Heart left ventricle (tissue), 16 donors: ENCODE measurements at regions not wholly inside any gene's neighbourhood (a gene's known extent, or its start where the extent isn't known, plus 50 kb on each side); places are given as distances from the start of the nearest gene placed in this dataset.

Source experiments
- ATAC-seq, 4 donors: fragments of 200-7000 bp; cut with Tn5 transposase; one replicate each; pipeline ENCODE4 v1.9.1; 2020 to 2022; ENCODE audit warnings: moderate library complexity in 4 of 4, mild to moderate bottlenecking in 3 of 4, moderate number of reproducible peaks in 1 of 4
- DNase-seq, 5 donors: peaks; one replicate each; pipeline ENCODE4 v3.0.0-alpha.2; 2020
- H3K27ac ChIP-seq, 12 donors: fragments of 200-600 bp; sonication (generic) in 4 of 12; one replicate each; pipeline versions ENCODE4 v1.5.0 to v1.8.0; 2016 to 2022; ENCODE audit warnings: mild to moderate bottlenecking in 2 of 12
- H3K27me3 ChIP-seq, 9 donors: fragments of 200-600 bp; sonication (generic) in 2 of 9; one replicate each; pipeline versions ENCODE4 v1.5.1 to v1.8.0; 2016 to 2022; ENCODE audit warnings: mild to moderate bottlenecking in 3 of 9
- H3K36me3 ChIP-seq, 9 donors: fragments of 200-600 bp; sonication (generic) in 2 of 9; one replicate each; pipeline versions ENCODE4 v1.5.0 to v1.8.0; 2018 to 2022; ENCODE audit warnings: mild to moderate bottlenecking in 2 of 9
- H3K4me1 ChIP-seq, 12 donors: fragments of 200-600 bp; sonication (generic) in 4 of 12; one replicate each; pipeline versions ENCODE4 v1.5.0 to v1.8.0; 2016 to 2022; ENCODE audit warnings: mild to moderate bottlenecking in 3 of 12
- H3K4me3 ChIP-seq, 12 donors: fragments of 200-600 bp; sonication (generic) in 4 of 12; one replicate each; pipeline versions ENCODE4 v1.5.0 to v1.8.0; 2017 to 2022; ENCODE audit warnings: mild to moderate bottlenecking in 9 of 12, moderate library complexity in 4 of 12
- H3K9me3 ChIP-seq, 12 donors: fragments of 200-600 bp; sonication (generic) in 4 of 12; one replicate each; pipeline versions ENCODE4 v1.5.0 to v1.8.0; 2016 to 2022; ENCODE audit warnings: mild to moderate bottlenecking in 1 of 12
- CTCF ChIP-seq, 12 donors: fragments of 200-600 bp; sonication (generic) in 4 of 12; IDR thresholded peaks; one replicate each; pipeline versions ENCODE4 v1.5.0 to v1.8.0; 2018 to 2022; ENCODE audit warnings: antibody characterized with exemption in 12 of 12, mild to moderate bottlenecking in 5 of 12
- POLR2A ChIP-seq, 2 donors: fragments of 450-650 bp; IDR thresholded peaks; one replicate each; pipeline ENCODE4 v1.6.1; 2017; ENCODE audit warnings: antibody characterized with exemption in 2 of 2, mild to moderate bottlenecking in 2 of 2, moderate library complexity in 2 of 2
- WGBS, 4 donors: extraction: QIAGEN DNeasy Blood & Tissue Kit in 2 of 4; methylation state at CpG; one replicate each; pipeline versions ENCODE4 v1.1.5 to v1.1.7; 2013 to 2018; 5-methylcytosine and 5-hydroxymethylcytosine counted together
- intact Hi-C, 10 donors: fragments of 100-400 bp; cut with DNase I; formaldehyde crosslinking; loops; one replicate each; pipeline versions ENCODE4 v1.11.1 to v1.14.2; 2022
- donor health status: ischemic (EF 13 %, LVEDD 7.1; RV severe dilation, severe dysfunction).
- donor health status: healthy with polysubstance abuse.
- donor health status: DM: no; HTN: yes; CAD: no.
- donor health status: DM: no; HTN: no; CAD: no.
- donor health status: ischemic (EF 25% LVEDD 6.9; RV normal size, moderate dysfunction).
- donor health status: ischemic (EF 25% LVEDD 5.7; RV mildly dilated, moderate dysfunction).
- donor health status: healthy.
- donor health status: DM: yes; HTN: yes; CAD: no.
- donor health status: ischemic (EF 35%, LVEDD 5.7; RV mildly dilated, moderate dysfunction).
- donor health status: nonischemic (EF 11% LVEDD 7.7; RV severe dilation, severe dysfunction).
- donor health status: DM: yes; HTN: yes; CAD: no.
- donor health status: PGD.
- donor health status: ischemic (EF 29% LVEDD 5.4; RV normal size, mild dysfunction).
- donor health status: nonischemic (EF 23%, LVEDD 6.1; RV moderate dilation, normal function).

- Histone ChIP-seq H3K27me3 (no peaks in the 10 kb centered on the region), H3K9me3 (no peaks in the 10 kb centered on the region), H3K4me3 (no peak overlapping the region), H3K4me1 (no peaks in the 10 kb centered on the region), H3K27ac (no peak overlapping the region), H3K36me3 (no peaks in the 10 kb centered on the region)
- TF ChIP-seq CTCF (IDR thresholded peaks at IDR 0.05): no peak
- TF ChIP-seq POLR2A (IDR thresholded peaks at IDR 0.05): no peak
- WGBS, 4 donors: 67 to 73% (median 70%) methylated on average over 1 of the region's 1 CpG
- intact Hi-C loops: no loop called here
- DNase-seq: no peak
- ATAC-seq: no peak
Measured at GRCh38 chr17:71625330-71625729, 495.5 kb upstream of the SOX9 start.

GRCh38 chr17:71628306-71628705 lies 492.5 kb upstream of the SOX9 start:
- no peak overlapping the region for H3K4me3 ChIP-seq
- intact Hi-C loops: no loop called here
- DNase-seq: no peak
- 16 to 25% (median 19%) methylated on average over 1 of the region's 1 CpG for WGBS, 4 donors
- no peaks in the 10 kb centered on the region for H3K36me3 ChIP-seq
- ATAC-seq: no peak
- H3K27ac ChIP-seq: no peak overlapping the region
- no peak for TF ChIP-seq POLR2A (IDR thresholded peaks at IDR 0.05)
- TF ChIP-seq CTCF (IDR thresholded peaks at IDR 0.05): no peak
- H3K9me3 ChIP-seq: no peaks in the 10 kb centered on the region
- H3K27me3 ChIP-seq: no peaks in the 10 kb centered on the region
- no peaks in the 10 kb centered on the region for H3K4me1 ChIP-seq

GRCh38 chr17:71631483-71631882 lies 489.3 kb upstream of the SOX9 start:
- no peaks in the 10 kb centered on the region for H3K36me3 ChIP-seq
- H3K27me3 ChIP-seq: no peaks in the 10 kb centered on the region
- DNase-seq (no peak), ATAC-seq (no peak)
- 37 to 68% (median 53%) methylated on average over 1 of the region's 1 CpG for WGBS, 4 donors
- H3K9me3 ChIP-seq: no peaks in the 10 kb centered on the region
- intact Hi-C loops: no loop called here
- TF ChIP-seq POLR2A (IDR thresholded peaks at IDR 0.05): no peak
- no peak for TF ChIP-seq CTCF (IDR thresholded peaks at IDR 0.05)
- no peak overlapping the region for H3K27ac ChIP-seq
- H3K4me1 ChIP-seq: no peaks in the 10 kb centered on the region
- H3K4me3 ChIP-seq: no peak overlapping the region

GRCh38 chr17:71632328-71632727 lies 488.5 kb upstream of the SOX9 start:
- ATAC-seq (no peak), DNase-seq (no peak)
- no peak overlapping the region for H3K27ac ChIP-seq
- intact Hi-C loops: no loop called here
- H3K4me1 ChIP-seq: no peaks in the 10 kb centered on the region
- no peak for TF ChIP-seq POLR2A (IDR thresholded peaks at IDR 0.05)
- no peak for TF ChIP-seq CTCF (IDR thresholded peaks at IDR 0.05)
- WGBS, 4 donors: 38 to 49% (median 44%) methylated on average over 2 of the region's 2 CpGs
- H3K4me3 ChIP-seq: no peak overlapping the region
- no peaks in the 10 kb centered on the region for H3K9me3 ChIP-seq
- no peaks in the 10 kb centered on the region for H3K27me3 ChIP-seq
- no peaks in the 10 kb centered on the region for H3K36me3 ChIP-seq
